HG03280 (cell line): ENCODE measurements at regions not wholly inside any gene's neighbourhood (a gene's known extent, or its start where the extent isn't known, plus 50 kb on each side); places are given as distances from the start of the nearest gene placed in this dataset.

Experiments
- ATAC-seq: cut with Tn5 transposase; IDR thresholded peaks from one replicate; pipeline ENCODE4 v1.9.1; 2021; ENCODE audit warnings: mild to moderate bottlenecking, moderate library complexity; ENCODE audit not compliant: unreplicated experiment

DNA sequence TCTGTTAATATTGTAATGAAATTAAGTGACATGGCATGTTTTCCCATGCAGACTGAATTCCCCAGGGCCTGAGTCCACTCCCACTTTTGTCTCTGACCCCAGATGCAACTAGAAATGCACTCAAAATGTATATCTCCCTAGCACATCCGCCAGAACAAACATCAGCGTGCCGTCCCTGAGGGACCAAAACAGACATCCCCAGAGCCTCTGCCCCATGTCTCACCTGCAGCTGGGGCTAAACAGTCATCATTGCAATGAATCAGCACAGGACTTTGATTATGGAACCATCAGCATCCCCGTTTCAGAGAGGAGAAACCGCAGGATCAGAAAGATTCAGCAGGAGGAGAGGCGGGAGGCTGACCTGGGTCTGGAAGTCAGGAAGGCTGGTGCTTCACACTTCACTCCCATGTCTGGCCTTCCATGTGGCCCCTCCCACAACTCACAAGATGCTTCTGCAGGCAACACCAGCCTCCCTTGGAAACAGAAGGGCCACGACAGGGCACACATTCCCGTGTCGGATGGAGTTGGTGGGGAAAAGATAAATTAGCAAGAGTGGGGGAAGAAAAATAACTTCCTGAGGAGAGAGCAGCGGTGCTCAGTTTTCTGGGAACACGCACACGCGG, 130.6 kb upstream of the VSTM2B start:
- ATAC-seq, result no peak

DNA sequence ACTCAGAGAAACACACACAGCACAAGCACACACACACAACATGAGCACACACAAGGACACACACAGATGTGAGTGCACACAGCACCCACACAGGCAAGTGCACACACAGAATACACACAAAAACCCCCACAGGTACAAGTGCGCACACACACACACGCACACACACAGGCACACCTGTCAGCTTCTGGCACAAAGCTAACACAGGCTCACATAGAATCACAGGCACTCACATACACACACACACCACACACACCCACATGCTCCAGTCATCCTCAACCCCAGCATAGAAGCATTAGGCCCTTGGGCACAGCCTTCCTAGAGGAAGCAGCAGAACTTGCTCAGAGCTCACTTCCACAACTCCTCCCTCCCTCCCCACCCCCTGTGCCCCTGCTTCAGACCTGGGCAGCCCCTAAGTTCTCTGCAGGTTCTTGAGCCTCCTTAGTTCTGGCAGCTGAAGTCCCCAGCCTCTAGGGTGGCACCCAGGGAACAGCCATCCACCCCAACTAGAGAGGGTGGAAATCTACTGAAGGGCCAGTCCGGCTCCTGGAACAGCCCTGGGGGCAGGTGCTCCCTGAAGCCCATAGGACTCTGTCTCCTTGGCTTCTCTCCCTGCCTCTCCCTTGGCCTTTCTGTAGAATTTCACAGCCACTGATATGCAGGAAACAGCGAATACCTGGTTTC, 129.9 kb upstream of the VSTM2B start:
- ATAC-seq, result no peak

DNA sequence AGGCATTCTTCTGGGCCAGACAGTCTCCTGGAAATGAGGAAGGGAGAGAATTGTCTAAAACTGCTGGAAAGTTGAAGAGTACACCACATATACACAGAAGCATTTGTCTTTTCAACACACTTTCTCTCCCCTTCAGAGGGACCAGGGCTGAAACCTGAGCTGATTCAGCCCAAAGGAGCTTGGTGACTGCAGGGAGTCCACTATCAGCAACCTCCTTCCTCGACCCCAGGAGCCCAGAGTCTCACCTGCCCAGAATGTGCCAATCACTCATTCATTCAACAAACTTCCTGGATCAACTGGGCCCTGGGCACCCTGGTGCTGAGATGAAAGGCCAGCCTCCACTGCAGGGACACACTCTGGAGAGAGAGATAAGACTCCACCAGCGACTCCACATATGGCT, 128.9 kb upstream of the VSTM2B start:
- no peak for ATAC-seq

DNA sequence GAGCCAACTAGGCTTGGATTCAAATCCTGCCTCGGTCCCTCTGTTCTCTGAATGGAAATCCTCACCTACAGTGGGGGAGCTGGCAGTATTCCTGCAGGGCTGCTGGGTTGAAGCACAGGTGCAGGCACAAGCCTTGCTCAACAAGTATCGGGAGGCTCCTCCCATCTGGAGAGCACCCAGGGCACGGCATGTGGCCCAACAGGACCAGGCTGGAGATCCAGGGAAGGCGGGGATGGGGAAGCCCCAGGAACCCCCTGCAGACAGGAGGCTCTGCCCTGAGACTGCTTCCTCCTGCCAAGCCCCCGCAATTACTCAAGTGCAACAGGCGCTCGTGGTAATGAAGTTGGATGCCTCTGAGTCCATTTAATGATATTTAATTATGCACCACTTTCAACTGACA, 128.0 kb upstream of the VSTM2B start:
- no peak for ATAC-seq

DNA sequence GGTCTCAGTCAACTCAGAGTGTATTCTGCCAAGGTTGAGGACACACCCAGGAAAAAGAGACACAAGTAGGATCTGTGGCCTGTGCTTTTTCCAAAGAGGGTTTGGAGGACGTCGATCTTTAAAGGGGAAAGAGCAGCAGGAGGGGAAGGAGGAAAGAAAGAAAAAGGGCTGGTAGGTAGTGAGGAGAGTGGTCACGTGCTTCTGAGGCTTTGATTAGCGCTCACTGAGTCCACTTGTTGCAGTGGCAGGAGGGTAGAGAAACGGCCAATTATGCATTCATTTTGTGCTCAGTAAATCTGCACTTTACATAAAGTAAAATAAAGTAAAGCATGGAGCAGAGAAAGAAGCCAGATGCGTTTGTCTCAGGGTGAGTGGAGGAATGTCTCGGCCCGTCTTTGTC, 126.0 kb upstream of the VSTM2B start:
- no peak for ATAC-seq

DNA sequence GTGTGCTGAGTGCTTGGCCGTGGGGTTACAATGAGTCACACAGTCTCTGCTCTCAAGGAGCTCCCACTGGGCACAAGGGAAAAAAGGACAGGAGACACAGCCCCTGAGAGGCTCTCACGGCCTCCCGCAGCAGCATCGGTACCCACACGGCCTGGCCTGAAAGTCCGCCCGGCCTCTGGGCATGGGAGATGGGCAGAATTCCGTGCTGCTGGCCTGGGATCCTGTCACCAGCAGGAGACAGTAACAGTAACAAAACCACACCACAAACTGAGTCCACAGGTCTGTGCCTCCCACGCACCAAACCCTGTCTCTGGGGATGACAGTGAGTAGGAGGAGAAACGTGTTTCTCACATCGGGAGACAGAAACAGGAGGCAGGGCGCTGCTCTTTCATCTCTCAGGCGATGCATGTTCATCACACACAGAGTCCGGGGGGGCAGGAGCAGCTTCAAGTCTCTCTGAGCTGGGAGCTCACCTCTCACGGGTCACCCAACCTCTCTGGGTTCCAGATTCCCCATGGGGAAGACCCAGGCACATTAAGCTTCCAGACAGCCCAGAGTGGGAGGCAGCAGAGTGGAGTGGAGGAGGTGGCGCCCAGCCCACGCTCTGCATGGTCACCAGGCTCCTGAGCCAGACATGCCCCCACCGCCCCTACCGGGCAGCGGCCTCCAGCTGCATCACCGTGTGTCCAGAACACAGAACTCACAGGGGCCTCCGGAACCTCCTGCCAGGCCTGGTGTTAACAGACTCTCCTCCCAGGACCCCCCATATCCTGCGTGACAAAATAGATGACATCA, 124.7 kb upstream of the VSTM2B start:
- no peak for ATAC-seq

DNA sequence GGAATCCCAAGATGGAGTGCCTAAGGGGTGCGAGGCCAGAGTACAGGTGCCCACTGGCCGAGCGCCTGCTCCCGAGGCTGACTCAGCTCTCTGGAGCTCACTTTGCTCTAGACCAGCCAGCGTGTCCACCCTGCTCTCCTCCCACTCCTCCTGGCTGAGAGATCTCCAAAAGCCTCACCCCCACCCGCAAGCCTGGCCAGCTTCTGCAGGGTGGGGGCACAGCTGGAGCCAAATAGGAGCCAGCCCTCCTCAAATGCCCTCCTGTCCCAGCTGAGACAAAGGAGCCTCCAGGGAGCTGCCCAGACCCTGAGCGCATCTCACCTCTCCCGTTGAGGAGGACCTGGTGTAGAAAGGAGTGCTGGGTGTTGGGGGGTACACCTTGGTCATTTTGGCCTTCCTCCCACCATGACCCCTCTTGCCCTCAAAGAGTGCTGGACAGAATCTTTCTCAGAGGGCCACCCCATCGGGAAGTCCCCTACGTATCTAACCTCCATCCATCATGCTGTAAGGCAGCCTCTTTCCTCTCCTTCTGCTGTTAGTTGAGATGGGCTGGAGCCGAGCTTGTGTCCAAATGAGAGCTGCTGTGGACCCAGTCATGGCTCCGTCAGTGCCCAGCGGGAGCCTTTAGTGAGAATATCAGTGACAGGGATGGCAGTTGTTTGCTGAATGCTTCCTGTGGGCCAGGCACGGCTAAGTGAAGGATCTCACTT, 123.9 kb upstream of the VSTM2B start:
- no peak for ATAC-seq

DNA sequence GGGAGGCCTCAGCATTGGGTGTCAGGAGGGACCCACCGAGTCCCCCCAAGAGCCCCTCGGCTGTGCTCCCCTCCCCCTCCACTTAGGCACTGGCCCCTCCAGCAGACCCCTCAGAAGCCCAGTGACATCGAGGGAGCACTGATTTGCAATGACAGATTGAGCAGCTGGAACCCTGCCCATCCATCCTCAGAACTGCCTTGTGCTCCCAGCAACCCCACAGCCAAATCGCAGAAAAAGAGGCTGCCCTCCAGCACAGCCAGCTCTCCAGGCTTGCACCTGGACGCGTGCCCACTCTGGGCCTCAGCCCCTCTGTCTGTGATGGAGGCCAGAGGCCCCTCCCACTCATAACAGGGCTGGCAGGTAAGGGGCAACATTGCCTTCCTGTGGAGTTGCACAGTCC, 123.2 kb upstream of the VSTM2B start:
- ATAC-seq, result no peak

DNA sequence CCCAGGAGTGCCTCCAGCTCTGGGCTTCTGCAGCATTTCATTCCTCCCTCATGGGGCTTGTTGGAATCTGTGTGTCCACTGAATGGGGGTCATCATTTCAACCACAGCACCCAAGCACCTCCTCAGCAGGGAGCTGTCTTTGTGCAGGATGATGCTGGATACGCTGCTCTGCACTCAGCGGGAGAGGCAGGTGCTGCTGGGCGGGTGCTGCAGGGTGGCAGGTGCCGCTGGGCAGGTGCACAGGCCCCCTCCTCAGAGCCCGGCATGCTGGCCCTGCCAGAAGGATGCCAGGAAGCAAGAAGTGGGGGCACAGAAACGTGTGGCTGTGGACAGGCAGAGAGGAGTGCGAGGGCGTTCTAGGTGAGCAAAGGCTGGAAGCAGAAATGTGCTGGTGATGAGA, 121.8 kb upstream of the VSTM2B start:
- ATAC-seq, result no peak

DNA sequence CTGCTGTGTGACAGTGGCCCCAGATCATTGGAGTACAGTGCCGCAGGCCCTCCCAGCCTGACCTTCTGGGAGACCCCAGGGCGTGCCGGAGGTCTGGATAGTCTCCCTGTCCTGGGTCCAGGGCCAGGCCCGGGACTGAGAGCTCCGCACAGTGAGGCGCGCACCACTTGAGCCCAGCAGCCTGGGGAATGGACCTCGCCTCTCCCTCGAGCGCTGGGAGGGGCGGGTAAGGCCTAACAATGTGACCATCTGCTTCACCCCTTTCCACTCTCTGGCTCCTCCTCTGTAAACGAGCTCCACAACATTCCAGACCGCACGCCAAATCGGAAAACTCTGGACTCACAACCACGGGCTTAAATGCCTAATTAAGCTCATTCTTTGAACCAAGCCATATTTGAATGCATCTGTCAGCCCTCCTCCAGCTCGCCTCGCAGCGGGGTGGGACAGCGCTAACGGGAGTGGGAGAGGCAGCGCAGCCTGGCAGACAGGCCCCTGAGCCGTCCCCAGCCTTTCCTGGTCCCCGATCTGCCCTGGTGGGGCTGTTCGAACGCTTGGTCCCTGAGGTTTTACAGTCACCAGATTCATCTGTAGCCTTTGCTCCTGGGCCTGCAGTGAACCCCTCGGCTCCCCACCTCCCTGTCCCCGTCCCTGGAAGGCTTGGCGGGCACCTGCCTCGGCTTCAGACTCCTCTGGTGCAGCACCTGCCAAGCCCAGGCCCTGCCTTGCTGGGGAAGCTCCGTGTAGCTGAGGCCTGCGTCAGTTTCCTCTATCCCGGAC, 120.7 kb upstream of the VSTM2B start:
- ATAC-seq, result no peak

DNA sequence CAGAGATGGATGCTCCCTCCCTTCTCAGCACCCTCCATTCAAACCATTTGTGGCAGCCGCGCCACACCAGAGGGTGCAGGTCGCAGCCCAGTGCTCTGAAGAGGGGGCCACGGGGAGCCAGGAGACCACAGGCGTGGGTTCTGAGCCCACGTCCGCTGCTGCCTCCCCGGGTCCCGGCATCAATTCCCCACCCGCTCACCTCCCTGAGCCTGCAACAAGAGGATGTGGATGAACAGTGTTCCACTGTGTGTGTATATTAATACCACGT, 120.1 kb upstream of the VSTM2B start:
- ATAC-seq, result no peak

DNA sequence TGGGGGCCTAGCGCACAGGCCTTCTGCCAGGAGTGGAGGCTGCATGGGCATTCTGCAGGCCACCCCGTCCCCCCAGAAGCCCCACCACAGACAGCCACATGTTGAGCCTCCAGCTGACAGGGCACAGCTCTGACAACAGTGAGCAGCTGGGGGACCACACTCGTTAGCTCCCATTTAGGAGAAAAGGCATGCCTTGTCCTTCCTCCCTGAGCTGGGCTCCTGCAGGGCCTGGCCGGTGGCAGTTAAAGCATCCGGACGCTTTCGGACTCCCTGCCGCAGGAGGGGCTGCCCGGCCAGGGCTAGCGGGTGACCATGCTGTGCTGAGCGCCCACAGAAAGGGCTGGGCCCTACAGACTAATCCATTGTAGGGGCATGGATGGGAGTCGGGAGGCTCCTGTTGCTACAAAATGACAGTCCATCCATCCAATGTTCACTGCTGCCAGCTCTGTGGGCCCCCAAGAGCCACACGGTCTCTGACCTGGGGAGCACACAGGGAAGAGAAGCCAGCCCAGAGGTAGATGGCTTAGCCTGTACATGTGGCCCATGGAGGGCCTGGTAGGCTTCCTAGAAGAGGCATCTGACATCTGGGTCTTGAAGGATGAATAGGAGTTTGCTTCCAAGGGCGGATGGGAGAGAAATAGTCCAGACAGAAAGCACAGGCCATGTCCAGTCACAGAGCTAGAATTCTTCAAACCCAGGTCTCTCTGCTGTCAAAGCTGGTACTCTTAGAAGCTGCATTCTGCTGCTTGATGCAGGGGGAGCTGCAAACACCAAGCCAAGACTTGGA, 116.5 kb upstream of the VSTM2B start:
- ATAC-seq, result no peak

DNA sequence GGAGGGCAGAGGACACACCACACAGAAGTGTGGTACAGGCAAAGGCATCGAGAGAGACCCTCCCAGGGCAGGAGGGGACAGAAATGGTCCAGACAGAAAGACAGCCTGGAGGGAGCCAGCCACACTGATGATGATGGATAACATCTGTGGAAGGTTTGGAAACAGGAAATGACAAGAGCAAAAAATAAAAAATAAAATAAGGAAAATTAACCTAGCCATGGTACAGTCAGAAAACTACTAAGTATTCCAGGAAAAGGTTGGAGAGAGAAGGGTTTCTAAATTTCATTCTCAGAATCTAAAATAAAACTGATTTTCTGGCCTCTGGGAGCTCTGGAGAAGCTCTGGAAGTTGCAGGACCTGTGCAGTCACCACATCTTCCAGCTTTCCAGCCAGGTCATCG, 115.2 kb upstream of the VSTM2B start:
- ATAC-seq, result no peak

DNA sequence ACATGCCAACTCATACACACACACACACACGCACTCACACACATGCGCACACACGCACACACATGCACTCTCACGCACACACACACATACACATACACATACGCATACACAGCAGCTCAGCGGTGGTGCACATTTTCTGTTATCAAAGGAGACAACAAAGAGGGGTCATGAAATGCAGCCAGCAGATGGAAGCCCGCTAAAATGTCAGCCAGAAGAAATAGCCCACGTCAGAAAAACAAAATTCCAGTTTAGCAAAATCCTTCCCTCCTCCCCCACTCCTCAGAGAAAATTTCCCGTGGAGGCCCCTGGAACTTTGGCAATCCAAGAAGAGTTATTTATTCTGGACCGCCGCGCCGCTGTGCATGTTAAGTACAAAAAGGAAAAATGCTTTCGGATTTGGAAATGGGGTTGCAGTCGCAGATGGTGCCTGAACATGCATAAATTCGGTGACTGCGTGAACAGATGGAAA, 114.6 kb upstream of the VSTM2B start:
- no peak for ATAC-seq

DNA sequence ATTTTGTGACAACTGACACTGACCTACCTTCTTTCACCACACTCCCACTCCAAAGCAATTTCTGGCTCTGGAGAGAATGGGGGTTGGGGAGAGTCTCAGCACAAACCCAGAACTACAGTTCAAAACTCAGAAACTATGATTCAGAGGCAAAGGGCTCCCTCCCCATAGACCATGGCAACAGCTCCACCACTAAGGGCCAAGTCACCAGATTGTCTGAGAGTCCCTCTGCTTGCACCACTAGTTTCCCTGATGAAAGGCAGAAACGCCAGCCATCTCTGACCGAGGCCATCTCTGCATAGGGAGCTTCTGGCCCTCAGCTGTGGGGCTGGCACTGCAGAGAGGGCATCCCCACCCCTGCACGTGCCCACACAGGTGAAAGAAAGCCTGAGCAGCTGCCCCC, 112.4 kb upstream of the VSTM2B start:
- ATAC-seq, result no peak

DNA sequence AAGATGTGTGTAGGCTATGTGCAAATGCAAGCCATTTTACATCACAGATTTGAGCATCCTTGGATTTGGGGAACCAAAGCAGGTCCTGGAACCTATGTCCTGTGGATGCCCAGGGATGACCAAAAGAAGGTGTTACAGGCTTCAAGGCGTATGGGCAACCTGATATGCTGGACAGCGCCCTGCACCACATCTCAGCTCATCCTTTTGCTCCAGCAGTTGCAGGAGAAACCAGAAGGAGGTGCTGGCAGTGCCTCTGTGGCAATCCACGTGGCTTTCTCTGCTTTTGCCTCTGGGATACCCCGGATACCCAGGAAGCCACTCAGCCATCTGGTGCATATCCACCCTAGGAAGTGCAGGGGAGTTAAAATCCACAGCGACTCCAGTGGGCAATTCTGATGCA, 110.3 kb upstream of the VSTM2B start:
- ATAC-seq, result no peak

DNA sequence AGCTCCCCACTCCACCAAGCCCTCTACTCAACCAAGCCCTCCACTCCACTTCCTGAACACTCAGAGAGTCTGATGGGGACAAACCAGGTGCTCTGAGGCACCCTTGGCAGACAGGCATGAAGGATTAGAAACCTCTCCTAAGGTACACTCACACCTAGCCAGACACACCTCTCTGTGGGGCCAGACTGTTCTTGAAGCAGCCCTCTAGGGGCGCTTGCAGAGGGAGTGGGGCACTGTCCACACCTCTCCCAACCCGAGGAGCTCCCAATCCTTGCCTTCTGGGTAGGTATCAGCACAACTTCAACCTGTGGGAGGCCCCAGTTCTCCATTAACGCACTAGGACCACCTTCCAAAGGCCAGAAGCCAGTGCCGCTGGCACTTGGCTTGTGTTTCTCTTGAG, 108.7 kb upstream of the VSTM2B start:
- no peak for ATAC-seq

DNA sequence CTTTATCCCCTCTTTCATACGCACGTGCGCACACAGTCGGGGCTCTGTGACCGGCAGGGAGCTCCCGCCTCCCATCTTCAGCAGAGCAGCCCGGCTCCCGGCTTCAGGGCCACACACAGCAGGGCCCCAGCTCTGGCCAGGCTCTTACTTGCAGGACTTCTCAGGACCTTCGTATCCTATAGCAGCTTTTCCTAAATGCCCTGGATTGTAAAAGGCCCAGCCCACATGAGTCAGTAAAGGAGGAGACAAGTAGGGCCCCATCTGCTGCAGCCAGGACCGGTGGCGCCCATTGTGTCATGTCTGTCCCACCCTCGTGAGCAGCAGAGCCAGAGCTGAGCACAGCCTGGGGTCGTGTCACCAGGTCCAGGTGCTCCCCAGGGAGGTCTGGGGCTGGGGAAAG, 107.6 kb upstream of the VSTM2B start:
- no peak for ATAC-seq

DNA sequence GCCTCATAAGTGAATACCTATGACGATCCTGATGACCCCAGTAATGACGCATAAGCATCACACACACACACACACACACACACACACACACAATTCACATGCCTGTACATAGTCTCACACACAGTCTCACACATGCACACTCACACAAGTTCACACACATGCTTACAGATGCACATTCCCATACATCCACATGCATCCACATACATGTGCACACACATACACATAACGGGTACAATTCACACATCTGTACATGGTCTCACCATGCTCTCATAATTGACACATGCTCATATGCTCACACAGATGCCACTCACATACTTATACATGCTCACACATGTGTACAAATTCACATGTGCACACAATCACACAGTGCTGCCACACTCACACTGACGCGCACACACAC, 105.7 kb upstream of the VSTM2B start:
- no peak for ATAC-seq

DNA sequence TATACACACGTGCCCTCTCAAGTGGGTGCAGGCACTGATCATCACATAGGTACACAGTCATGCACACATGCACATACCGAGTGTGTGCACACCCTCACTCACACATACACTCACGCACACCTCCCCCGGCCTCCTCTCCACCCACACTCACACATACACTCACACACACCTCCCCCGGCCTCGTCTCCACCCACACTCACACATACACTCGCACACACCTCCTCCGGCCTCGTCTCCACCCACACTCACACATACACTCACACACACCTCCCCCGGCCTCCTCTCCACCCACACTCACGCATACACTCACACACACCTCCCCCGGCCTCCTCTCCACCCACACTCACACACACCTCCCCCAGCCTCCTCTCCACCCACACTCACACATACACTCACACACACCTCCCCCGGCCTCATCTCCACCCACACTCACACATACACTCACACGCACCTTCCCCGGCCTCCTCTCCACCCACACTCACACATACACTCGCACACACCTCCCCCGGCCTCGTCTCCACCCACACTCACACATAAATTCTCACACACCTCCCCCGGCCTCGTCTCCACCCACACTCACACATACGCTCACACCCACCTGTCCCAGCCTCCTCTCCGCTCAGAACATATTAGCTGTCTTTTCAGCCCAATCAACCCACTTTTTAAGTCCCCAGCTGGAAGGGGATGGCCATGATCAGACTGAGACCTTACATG, 105.2 kb upstream of the VSTM2B start:
- ATAC-seq, result no peak
